Stimulated activated CD4-positive, alpha-beta T cell treated with anti-CD3 and anti-CD28 coated beads, Interleukin-1b, Interleukin-23, amount 100 ng/mL, for 4 hours (primary cell): ENCODE measurements at regions not wholly inside any gene's neighbourhood (a gene's known extent, or its start where the extent isn't known, plus 50 kb on each side); places are given as distances from the start of the nearest gene placed in this dataset.
"Not testable (repeated sequence)": the region's sequence is repeated elsewhere in the genome, so short reads cannot be mapped to it uniquely, and the experiment has no call there.

Source experiments
- DNase-seq, 2 donors: peaks; one replicate each; pipeline ENCODE4 v3.0.0-alpha.2; 2020; ENCODE audit warnings: low read depth in 2 of 2

GRCh38 chr9:42239445-42240260 is 56.2 kb downstream of the SPATA31A6 start:
- DNase-seq: not testable (repeated sequence)

- DNase-seq: not testable (repeated sequence)
Observed at GRCh38 chr9:42240261-42240579, 56.8 kb downstream of the SPATA31A6 start.

GRCh38 chr9:42243211-42243610 is 59.8 kb downstream of the SPATA31A6 start:
- not testable (repeated sequence) for DNase-seq

DNA sequence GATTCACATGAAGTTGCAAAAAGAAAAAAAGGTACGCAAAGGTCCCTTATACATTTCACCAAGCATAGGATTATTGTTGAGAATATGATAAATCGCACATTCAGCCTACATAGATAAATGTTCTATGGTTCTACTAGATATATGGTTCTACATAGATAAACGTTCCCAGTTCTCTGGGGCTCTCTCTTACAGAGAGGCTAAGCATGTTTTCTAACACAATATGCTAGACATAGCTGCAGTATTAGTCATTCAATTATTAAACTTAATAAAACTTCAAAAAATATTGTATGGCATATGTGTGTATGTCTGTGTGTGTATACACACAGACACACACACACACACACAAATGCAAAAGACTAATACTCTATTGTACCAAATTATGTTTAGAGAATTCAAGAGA is 60.4 kb downstream of the SPATA31A6 start:
- DNase-seq: not testable (repeated sequence)

- DNase-seq: not testable (repeated sequence)
Observed at GRCh38 chr9:42268729-42269128, 85.3 kb downstream of the SPATA31A6 start.

GRCh38 chr9:42269171-42269570 is 85.7 kb downstream of the SPATA31A6 start:
- not testable (repeated sequence) for DNase-seq

GRCh38 chr9:42273191-42273590 is 89.7 kb downstream of the SPATA31A6 start:
- DNase-seq: not testable (repeated sequence)

DNA sequence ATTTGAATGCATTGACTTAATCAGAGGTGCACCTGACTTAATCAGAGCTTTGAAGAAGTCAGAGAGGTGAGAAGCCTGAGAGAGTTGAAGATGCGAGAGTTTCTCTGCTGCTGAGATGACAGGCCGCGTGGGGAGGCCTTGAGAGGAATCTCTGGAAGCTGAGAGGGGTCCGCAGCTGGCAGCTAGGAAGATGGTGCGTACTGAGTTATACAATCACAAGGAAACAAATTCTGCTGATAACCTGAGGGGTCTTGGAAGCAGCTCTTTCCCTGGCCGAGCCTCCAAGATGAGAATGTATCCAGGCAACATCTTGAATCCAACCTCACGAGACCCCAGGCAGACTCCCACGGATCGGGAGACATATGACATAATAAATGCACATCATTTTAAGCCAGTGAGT is 91.7 kb downstream of the SPATA31A6 start:
- no peak for DNase-seq

GRCh38 chr9:42282531-42283178 is 99.2 kb downstream of the SPATA31A6 start:
- not testable (repeated sequence) for DNase-seq

GRCh38 chr9:42283179-42283543 is 99.7 kb downstream of the SPATA31A6 start:
- not testable (repeated sequence) for DNase-seq

DNA sequence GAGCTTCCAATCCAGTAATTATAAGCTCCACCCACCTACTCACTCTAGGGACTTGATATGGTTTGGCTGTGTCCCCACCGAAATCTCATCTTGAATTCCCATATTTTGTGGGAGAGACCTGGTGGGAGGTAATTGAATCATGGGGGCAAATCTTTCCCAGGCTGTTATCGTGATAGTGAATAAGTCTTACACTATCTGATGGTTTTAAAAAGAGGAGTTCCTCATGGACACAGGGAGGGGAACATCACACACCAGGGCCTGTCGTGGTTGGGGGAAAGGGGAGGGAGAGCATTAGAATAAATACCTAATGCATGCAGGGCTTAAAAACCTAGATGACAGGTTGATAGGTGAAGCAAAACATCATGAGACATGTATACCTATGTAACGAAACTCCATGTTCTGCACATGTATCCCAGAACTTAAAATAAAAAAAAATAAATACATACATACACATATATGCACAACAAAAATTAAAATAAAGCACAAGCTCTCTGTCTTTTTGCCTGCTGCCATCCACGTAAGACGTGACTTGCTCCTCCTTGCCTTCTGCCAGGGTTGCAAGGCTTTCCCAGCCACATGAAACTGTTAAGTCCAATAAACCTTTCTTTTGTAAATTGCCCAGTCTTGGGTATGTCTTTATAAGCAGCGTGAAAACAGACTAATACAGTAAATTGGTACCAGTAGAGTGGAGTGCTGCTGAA is 102.8 kb downstream of the SPATA31A6 start:
- not testable (repeated sequence) for DNase-seq

DNA sequence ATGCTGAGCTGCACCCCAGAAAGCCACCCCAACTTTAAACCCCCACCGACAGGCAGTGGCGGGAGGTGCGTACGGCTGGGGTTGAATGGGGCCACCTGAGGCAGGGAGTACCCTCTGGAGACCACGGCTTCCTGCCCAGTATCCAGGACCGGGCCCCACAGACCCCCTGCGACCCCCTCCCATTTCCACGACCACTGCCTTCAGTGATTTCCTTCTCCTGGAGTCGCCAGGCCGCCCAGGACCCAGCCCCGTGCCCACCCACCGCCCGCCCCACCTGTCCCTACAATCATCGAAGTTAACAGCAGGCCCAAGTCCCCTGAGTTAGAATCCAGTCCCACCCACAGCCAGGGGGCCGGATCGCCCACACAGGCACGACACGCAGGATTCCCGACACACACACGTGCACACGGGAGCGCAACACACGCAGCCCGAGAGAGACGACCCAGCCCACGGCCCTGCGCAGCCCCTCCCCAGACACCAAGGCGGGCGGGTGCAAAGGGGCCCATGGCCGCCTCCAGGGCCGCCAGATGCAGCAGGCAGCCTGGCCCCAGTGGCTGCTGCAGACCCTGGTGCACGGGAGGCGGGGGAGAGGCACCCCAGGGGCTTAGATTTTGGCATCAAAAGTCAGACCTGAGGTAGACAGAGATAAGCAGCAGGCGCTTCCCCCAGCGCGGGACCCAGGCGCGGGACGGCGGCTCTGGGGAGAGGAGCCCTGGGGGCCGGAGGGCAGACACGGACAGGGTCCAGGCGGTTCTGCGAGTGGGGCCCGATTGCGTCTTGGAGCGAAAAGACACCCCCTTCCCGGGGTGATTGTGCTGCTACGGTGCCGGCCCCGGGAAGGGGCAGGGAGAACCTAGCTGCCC is 104.8 kb downstream of the SPATA31A6 start:
- not testable (repeated sequence) for DNase-seq

GRCh38 chr9:42288865-42289229 is 105.4 kb downstream of the SPATA31A6 start:
- DNase-seq: not testable (repeated sequence)

- not testable (repeated sequence) for DNase-seq
Observed at GRCh38 chr9:42300124-42300523, 116.7 kb downstream of the SPATA31A6 start.

DNA sequence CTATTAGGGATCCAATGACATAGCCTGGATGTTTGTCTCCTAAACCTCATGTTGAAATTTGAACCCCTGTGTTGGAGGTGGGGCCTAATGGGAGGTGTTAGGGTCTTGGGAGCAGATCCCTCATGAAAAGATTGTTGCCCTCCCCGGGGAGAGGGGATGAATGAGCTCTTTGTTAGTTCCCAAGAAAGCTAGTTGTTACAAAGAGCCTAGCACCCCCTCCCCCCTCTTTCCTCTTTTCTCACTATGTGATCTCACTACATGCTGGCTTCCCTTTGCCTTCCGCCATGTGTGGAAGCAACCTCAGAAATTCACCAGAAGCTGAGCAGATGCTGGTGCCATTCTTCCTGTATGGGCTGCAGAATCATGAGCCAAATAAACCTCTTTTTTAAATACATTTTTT is 123.2 kb downstream of the SPATA31A6 start:
- not testable (repeated sequence) for DNase-seq

DNA sequence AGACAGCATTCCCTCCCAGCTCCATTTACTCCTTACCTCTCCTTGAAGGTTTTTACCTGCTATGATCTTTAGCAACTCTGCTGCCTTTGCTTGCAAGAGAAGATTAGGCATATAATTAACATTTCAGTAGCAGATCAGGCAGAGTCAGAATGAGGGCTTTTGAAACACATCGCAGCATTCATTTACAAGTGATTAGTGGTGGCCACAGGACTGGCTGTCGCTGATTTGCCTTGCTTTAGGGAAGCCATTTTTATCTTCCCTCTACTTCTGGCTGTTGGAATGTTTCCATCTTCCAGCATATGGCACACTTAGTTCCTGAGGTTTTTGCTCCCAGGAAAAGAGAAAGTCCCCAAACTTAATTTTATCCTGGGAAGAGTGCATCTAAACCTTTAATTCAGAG is 124.0 kb downstream of the SPATA31A6 start:
- not testable (repeated sequence) for DNase-seq

- DNase-seq: not testable (repeated sequence)
Observed at GRCh38 chr9:42310972-42311371, 127.5 kb downstream of the SPATA31A6 start.

DNA sequence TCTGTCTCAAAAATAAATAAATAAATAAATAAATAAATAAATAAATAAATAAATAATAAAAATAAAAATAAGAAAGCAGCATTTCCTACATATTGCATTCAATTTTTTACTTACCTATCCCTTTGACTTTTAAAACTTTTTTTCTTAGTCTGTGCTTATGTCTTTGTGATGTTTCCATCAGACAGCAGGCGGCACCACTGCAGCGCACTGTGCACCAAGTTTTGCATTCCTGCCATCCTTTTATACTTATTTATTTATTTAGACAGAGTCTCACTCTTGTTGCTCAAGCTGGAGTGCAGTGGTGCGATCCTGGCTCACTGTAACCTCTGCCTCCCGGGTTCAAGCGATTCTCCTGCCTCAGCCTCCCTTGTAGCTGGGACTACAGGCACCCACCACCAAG is 132.6 kb downstream of the SPATA31A6 start:
- DNase-seq: not testable (repeated sequence)

- DNase-seq: not testable (repeated sequence)
Observed at GRCh38 chr9:42317677-42318076, 134.2 kb downstream of the SPATA31A6 start.

GRCh38 chr9:42323084-42323809 is 139.8 kb downstream of the SPATA31A6 start:
- not testable (repeated sequence) for DNase-seq

GRCh38 chr9:42325142-42325541 is 141.7 kb downstream of the SPATA31A6 start:
- not testable (repeated sequence) for DNase-seq
